ENCODE measurements at regions not wholly inside any gene's neighbourhood (a gene's known extent, or its start where the extent isn't known, plus 50 kb on each side); places are given as distances from the start of the nearest gene placed in this dataset.

DNA sequence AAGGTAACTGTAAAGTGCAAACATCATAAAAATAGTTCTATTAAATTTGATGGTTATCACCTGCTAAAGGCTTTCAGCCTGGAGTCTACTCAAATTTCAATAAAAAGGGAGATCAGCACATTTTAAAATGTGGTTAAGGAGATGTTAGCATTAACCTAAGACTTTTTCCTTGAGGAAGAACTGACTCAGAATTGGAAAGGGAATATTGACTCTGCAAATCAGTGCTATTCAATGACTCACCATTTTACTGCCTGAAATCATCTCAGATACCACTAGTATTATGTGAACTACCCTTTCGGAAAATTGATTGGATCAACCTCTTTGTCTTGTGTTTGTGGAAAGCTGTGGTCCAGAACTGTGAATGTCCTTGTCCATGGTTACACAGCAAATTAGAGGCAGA, 113.3 kb downstream of the ADRB2 start:
- no peak overlapping the region for H2BK5ac ChIP-seq (ENCODE audit: insufficient read length, low read length)
- no peak overlapping the region for H3K14ac ChIP-seq (ENCODE audit: insufficient read depth, low read length)
- no peak overlapping the region for H3K4ac ChIP-seq (ENCODE audit: low read depth, low read length)
- no peak overlapping the region for H4K8ac ChIP-seq (replicated peaks; ENCODE audit: insufficient read length, low read depth, low read length)
- no peak overlapping the region for H2AK5ac ChIP-seq (ENCODE audit: insufficient read length, low read length)
- H3K4me1 ChIP-seq (ENCODE audit: insufficient read depth, low read length): no peaks in the 10 kb centered on the region; the same call in 1 of the 2 replicates
- H4K91ac ChIP-seq (ENCODE audit: insufficient read length, low read depth, low read length): no peak overlapping the region
- H3K27me3 ChIP-seq (ENCODE audit: insufficient read depth, low read length): no peaks in the 10 kb centered on the region
- Mint-ChIP-seq H3K27me3 (ENCODE audit: low read depth) (peaks cover 2% of the 10 kb centered on the region), H3K4me1 (peaks cover 20% of the 10 kb centered on the region in 2 experiments), H3K4me3 (no peak overlapping the region), H3K9me3 (peaks cover 3 to 5% of the 10 kb centered on the region in 2 experiments; a peak in 3 of 5 replicates), H3K27ac (no peak overlapping the region), H3K36me3 (ENCODE audit: insufficient read depth in 1 of 3, low read depth in 3 of 3) (peaks cover 0 to 6% (median 4%) of the 10 kb centered on the region in 3 experiments; a peak in 4 of 7 replicates)
- H3K9me3 ChIP-seq (ENCODE audit: control insufficient read depth, low read depth, low read length): no peaks in the 10 kb centered on the region
- no peak overlapping the region for H3K23ac ChIP-seq (ENCODE audit: insufficient read length, low read depth, low read length)
- no peak overlapping the region for H3T11ph ChIP-seq (ENCODE audit: low read length)
- no peaks in the 10 kb centered on the region for H3K79me2 ChIP-seq (ENCODE audit: insufficient read depth, low read length)
- no peak overlapping the region for H2BK12ac ChIP-seq (ENCODE audit: insufficient read length, low read depth, low read length)
- TF ChIP-seq, protein P1, sequence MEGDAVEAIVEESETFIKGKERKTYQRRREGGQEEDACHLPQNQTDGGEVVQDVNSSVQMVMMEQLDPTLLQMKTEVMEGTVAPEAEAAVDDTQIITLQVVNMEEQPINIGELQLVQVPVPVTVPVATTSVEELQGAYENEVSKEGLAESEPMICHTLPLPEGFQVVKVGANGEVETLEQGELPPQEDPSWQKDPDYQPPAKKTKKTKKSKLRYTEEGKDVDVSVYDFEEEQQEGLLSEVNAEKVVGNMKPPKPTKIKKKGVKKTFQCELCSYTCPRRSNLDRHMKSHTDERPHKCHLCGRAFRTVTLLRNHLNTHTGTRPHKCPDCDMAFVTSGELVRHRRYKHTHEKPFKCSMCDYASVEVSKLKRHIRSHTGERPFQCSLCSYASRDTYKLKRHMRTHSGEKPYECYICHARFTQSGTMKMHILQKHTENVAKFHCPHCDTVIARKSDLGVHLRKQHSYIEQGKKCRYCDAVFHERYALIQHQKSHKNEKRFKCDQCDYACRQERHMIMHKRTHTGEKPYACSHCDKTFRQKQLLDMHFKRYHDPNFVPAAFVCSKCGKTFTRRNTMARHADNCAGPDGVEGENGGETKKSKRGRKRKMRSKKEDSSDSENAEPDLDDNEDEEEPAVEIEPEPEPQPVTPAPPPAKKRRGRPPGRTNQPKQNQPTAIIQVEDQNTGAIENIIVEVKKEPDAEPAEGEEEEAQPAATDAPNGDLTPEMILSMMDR (conservative IDR thresholded peaks at IDR 0.05): no peak
- no peaks in the 10 kb centered on the region for H4K20me1 ChIP-seq (ENCODE audit: control insufficient read depth, insufficient read depth, insufficient read length)
- H2AFZ ChIP-seq (ENCODE audit: low read length): no peak overlapping the region
- H4K5ac ChIP-seq (ENCODE audit: insufficient read length, low read depth, low read length): no peak overlapping the region
- H3K18ac ChIP-seq (ENCODE audit: insufficient read length, low read depth, low read length): no peak overlapping the region
- no peak overlapping the region for H3K4me2 ChIP-seq (ENCODE audit: insufficient read depth, insufficient read length, low read length)
- H3K79me1 ChIP-seq (ENCODE audit: insufficient read depth, low read depth, low read length, poor library complexity, severe bottlenecking): no peaks in the 10 kb centered on the region
- no peaks in the 10 kb centered on the region for H3K23me2 ChIP-seq (ENCODE audit: insufficient read length, low read depth, low read length, poor library complexity, severe bottlenecking)
- no peak overlapping the region for H2BK15ac ChIP-seq (ENCODE audit: low read depth, low read length)
- H3K9ac ChIP-seq (ENCODE audit: extremely low read depth, insufficient read length, low read length): no peak overlapping the region
- no peak overlapping the region for H2BK20ac ChIP-seq (ENCODE audit: low read depth, low read length, poor library complexity, severe bottlenecking)
- H2BK120ac ChIP-seq (ENCODE audit: low read depth, low read length, poor library complexity, severe bottlenecking): no peak overlapping the region
- no CpG with 5 or more reads among the region's 1 CpG for WGBS (ENCODE audit: extremely low coverage, insufficient read length, low lambda C conversion rate)
- H3K27ac ChIP-seq (ENCODE audit: insufficient read length, low read depth, low read length): no peak overlapping the region
- H3K56ac ChIP-seq (ENCODE audit: insufficient read length, low read depth, low read length): no peak overlapping the region
- no peak for DNase-seq
